ENCODE measurements at regions not wholly inside any gene's neighbourhood (a gene's known extent, or its start where the extent isn't known, plus 50 kb on each side); places are given as distances from the start of the nearest gene placed in this dataset.

- no peak for TF ChIP-seq CTCF (IDR thresholded peaks at IDR 0.05)
- no peak for TF ChIP-seq POLR2A (IDR thresholded peaks at IDR 0.05)
- no peak for TF ChIP-seq EP300 (IDR thresholded peaks at IDR 0.05)
These were observed 416.1 kb upstream of the IRX4 start for GRCh38 chr5:2298781-2299180.

Data from ovary (tissue), 3 donors.